ENCODE measurements at regions not wholly inside any gene's neighbourhood (a gene's known extent, or its start where the extent isn't known, plus 50 kb on each side); places are given as distances from the start of the nearest gene placed in this dataset.

DNA sequence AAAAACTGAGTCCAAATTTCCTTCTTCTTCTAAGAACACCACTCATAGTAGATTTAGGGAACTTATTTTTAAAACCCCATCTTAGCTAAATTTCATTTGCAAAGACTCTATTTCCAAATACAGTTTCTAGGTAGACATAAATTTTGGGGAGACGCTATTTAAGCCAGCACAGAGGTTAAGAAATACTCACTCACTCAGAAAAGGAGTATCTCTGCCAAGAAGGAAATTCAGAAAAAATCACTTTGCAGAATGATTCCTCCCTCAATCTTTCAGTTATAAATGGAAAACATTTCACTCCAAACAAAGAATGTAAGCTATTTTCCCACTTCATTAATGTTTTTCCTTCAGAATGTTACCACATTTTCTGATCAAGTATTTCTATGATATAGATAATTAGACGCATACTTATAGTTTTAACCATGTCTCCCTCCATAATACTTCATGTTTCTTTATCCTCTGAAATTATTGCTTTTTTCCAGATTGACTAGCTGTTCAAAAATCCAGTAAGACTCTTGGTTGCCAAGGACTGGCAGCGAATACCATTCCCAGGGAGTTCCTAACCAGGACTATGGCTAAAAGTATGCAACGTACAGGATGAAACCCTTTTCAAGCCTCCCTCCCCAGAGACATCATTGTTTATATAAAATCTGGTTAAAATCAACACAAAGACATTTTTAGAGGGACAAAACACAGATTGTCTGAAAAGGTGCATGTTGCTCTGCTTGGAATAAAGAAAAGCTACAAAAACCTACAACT lies 52.5 kb upstream of the RXFP2 start:
- CTCF ChIA-PET: no interaction called here
- no peak for DNase-seq
- no peaks in the 10 kb centered on the region for H3K27me3 Mint-ChIP-seq

More for the DNA sequence above, 52.5 kb upstream of the RXFP2 start:
- no peaks in the 10 kb centered on the region for H3K4me1 Mint-ChIP-seq
- H3K4me3 Mint-ChIP-seq: no peak overlapping the region
- H3K27ac Mint-ChIP-seq: no peak overlapping the region
- H3K9me3 Mint-ChIP-seq: no peaks in the 10 kb centered on the region
- no peaks in the 10 kb centered on the region for H3K36me3 Mint-ChIP-seq

Data from activated naive CD4-positive, alpha-beta T cell treated with anti-CD3 and anti-CD28 coated beads, Interleukin-2, amount 10 ng/mL, durations not matched to agents 7 days and 5 days (primary cell).